Adipocyte (in vitro differentiated cells): ENCODE measurements at regions not wholly inside any gene's neighbourhood (a gene's known extent, or its start where the extent isn't known, plus 50 kb on each side); places are given as distances from the start of the nearest gene placed in this dataset.

ENCODE experiments used
- DNase-seq: peaks from one replicate; pipeline ENCODE4 v3.0.0-alpha.2; 2015; ENCODE audit warnings: low read depth
- H3K27me3 ChIP-seq: replicated peaks from 2 replicates; pipeline ENCODE4 v1.7.0; 2013; ENCODE audit warnings: mild to moderate bottlenecking, low read length, moderate library complexity; ENCODE audit not compliant: control insufficient read depth, insufficient read depth
- H3K36me3 ChIP-seq: 2 replicates; pipeline ENCODE4 v1.7.0; 2013; ENCODE audit warnings: low read length, mild to moderate bottlenecking, moderate library complexity; ENCODE audit not compliant: control insufficient read depth, insufficient read depth, severe bottlenecking
- H3K4me1 ChIP-seq: 2 replicates; pipeline ENCODE4 v1.7.0; 2013; ENCODE audit warnings: mild to moderate bottlenecking, low read length, moderate library complexity; ENCODE audit not compliant: control insufficient read depth, insufficient read depth
- H3K4me3 ChIP-seq: 2 replicates; pipeline ENCODE4 v1.7.0; 2013; ENCODE audit warnings: mild to moderate bottlenecking, low read length, moderate library complexity
- H3K9ac ChIP-seq: 2 replicates; pipeline ENCODE4 v1.7.0; 2013; ENCODE audit warnings: mild to moderate bottlenecking, low read length, moderate library complexity
- H3K9me3 ChIP-seq: 2 replicates; pipeline ENCODE4 v1.7.0; 2013; ENCODE audit warnings: mild to moderate bottlenecking, low read length, moderate library complexity; ENCODE audit not compliant: control insufficient read depth

DNA sequence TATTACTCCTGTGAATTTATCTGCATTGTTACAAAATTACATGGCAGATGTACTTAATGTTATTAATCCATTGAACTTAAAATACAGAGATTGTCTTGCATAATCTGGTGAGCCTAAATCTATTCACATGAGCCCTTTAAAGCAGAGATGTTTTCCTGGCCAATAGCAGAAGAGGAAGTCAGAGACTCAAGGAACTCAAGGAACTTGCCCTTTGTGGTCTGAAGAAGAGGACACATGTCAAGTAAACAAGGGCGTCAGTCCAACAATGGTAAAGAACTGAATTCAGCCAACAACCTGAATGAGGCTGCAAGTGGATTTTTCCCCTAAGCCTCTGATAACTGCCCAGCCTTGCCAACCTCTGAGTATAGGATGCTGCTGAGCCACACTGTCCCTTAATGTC is 356.3 kb upstream of the PKDCC start:
- no peak overlapping the region for H3K4me3 ChIP-seq
- H3K9ac ChIP-seq = no peak overlapping the region
- no peaks in the 10 kb centered on the region for H3K27me3 ChIP-seq
- H3K36me3 ChIP-seq = no peaks in the 10 kb centered on the region
- peaks cover 13% of the 10 kb centered on the region for H3K4me1 ChIP-seq
- no peak for DNase-seq
- H3K9me3 ChIP-seq = no peaks in the 10 kb centered on the region

GRCh38 chr2:41694536-41695049 is 353.2 kb upstream of the PKDCC start:
- H3K36me3 ChIP-seq = no peaks in the 10 kb centered on the region
- no peak overlapping the region for H3K4me3 ChIP-seq
- no peaks in the 10 kb centered on the region for H3K9me3 ChIP-seq
- H3K27me3 ChIP-seq = no peaks in the 10 kb centered on the region
- no peak for DNase-seq
- peaks cover 13% of the 10 kb centered on the region for H3K4me1 ChIP-seq
- no peak overlapping the region for H3K9ac ChIP-seq

- peaks cover 13% of the 10 kb centered on the region for H3K4me1 ChIP-seq
- no peaks in the 10 kb centered on the region for H3K9me3 ChIP-seq
- peak overlapping the region; percentile 20 for H3K9ac ChIP-seq
- no peak overlapping the region for H3K4me3 ChIP-seq
- peak; percentile 16 for DNase-seq
- H3K36me3 ChIP-seq = no peaks in the 10 kb centered on the region
- no peaks in the 10 kb centered on the region for H3K27me3 ChIP-seq
Measured at GRCh38 chr2:41695198-41696113, 352.4 kb upstream of the PKDCC start.

- Histone ChIP-seq H3K9me3 (no peaks in the 10 kb centered on the region), H3K27me3 (no peaks in the 10 kb centered on the region), H3K36me3 (no peaks in the 10 kb centered on the region), H3K4me1 (peaks cover 13% of the 10 kb centered on the region), H3K9ac (no peak overlapping the region), H3K4me3 (no peak overlapping the region)
- no peak for DNase-seq
Measured at GRCh38 chr2:41697389-41697788, 350.4 kb upstream of the PKDCC start.

DNA sequence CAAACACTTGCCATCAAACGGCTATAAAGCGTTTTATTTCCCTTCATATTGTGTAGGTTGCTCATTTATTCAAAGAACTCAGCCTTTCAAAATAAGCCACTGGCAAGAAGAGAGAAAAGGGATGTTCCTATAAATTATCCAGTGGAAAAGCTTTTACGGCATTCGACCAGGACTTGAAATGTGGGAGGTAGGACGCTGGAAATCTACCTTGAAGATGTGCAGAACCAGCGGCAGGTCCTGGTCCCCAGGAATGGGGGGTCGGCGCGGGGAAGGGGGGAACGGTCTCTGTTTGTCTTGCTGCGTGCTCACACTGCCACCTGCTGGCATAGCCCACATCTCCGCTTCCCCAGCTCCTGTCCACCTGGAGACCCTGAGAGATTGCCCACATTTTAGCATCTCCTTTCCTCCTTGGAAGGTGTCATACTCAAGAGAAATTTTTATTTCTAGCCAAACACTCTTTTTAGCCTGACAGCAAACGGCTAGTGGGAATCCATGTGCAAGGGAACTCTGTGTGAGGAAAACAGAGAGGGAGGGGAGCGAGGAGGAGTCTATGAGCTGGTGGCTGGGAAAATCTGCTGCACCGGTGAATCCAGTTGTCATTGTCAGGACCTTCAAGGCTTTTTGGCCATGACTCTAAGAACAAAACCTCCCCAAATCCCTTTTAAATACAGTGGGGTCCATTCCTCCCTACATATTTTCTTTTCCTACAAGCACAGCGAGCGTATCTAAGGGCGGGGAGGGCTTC is 349.0 kb upstream of the PKDCC start:
- peak overlapping the region; percentile 64 for H3K4me3 ChIP-seq
- H3K9me3 ChIP-seq = no peaks in the 10 kb centered on the region
- DNase-seq = peak; percentile 62
- H3K27me3 ChIP-seq = no peaks in the 10 kb centered on the region
- H3K9ac ChIP-seq = peak overlapping the region; percentile 52
- H3K4me1 ChIP-seq = peaks cover 13% of the 10 kb centered on the region
- H3K36me3 ChIP-seq = no peaks in the 10 kb centered on the region

DNA sequence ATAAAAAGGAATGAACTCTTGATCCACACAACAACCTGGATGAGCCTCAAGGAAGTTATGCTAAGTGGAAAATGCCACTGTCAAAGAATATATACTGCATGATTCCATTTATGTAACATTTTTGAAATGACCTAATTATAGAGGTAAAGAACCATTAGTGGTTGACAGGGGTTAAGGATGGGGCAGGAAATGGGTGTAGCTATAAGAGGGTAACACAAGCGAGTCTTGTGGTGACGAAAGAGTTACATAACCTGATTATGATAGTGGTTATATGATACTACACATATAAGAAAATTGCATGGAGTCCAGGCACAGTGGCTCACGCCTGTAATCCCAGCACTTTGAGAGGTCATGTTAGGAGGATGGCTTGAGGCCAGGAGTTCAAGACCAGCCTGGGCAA is 346.6 kb upstream of the PKDCC start:
- H3K27me3 ChIP-seq = no peaks in the 10 kb centered on the region
- no peaks in the 10 kb centered on the region for H3K9me3 ChIP-seq
- peaks cover 4% of the 10 kb centered on the region for H3K4me1 ChIP-seq
- no peak for DNase-seq
- H3K4me3 ChIP-seq = no peak overlapping the region
- no peaks in the 10 kb centered on the region for H3K36me3 ChIP-seq
- no peak overlapping the region for H3K9ac ChIP-seq

DNA sequence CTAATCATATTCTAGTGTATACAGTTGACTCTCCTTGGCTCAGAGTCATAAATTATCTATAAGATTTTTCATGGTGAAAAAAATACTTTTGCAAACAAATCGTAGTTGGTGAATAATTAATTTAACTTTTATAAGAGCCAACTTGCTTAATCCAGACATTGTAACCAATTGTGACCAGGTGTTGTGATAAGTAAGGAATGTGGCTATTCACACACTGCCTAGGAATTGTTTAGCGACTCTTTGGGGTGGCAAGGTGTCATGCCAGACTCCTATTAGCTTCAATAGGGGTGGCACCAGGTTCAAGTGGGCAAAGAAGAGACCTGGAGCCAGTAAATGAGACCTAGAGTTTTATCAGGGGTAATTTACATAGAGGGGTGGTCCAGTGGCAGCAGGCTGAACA is 344.7 kb upstream of the PKDCC start:
- no peak for DNase-seq
- H3K9ac ChIP-seq = no peak overlapping the region
- H3K27me3 ChIP-seq = no peaks in the 10 kb centered on the region

DNA sequence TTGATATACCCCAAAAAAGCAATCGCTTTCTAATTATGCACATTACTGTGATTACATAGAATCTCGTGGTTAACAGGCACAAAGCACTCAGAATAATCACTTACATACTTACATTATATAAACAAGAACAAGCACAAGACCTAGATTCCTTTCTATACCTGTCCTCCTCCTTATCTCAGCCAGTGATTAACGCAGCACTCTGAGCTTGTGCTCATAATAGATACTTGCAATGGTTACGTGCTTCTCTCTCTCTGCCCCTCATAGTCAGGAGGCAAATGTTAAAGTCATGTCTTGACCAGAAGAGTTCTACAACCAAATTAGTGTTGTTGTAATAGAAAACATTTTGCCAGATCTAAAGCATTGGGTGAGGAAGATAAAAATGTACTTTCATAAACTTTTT is 342.2 kb upstream of the PKDCC start:
- H3K4me3 ChIP-seq = no peak overlapping the region
- H3K9me3 ChIP-seq = no peaks in the 10 kb centered on the region
- H3K9ac ChIP-seq = no peak overlapping the region
- no peak for DNase-seq
- H3K27me3 ChIP-seq = no peaks in the 10 kb centered on the region
- H3K4me1 ChIP-seq = peaks cover 10% of the 10 kb centered on the region
- H3K36me3 ChIP-seq = no peaks in the 10 kb centered on the region

More for the DNA sequence above, 344.7 kb upstream of the PKDCC start:
- no peak overlapping the region for H3K4me3 ChIP-seq
- peaks cover 4% of the 10 kb centered on the region for H3K4me1 ChIP-seq
- H3K36me3 ChIP-seq = no peaks in the 10 kb centered on the region
- no peaks in the 10 kb centered on the region for H3K9me3 ChIP-seq

DNA sequence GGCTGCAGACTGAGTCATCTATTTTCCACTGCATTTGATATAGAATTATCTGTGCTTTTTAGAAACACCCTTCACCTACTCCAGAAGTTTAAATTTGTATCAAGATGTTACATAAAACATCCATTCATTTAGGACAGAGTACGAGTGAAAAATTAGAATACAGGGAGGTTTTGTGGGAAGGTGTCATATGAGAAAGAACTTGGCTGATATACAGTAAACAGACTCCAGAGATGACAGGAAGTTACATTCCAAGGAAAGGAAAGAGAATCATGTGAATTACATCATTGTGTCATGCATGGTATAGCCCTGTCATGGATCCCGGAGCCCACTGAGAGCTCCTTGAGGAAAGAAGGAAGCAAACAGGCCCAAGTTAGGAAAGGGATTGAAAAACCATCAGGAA is 341.5 kb upstream of the PKDCC start:
- no peak for DNase-seq
- Histone ChIP-seq H3K9me3 (no peaks in the 10 kb centered on the region), H3K9ac (no peak overlapping the region), H3K27me3 (no peaks in the 10 kb centered on the region), H3K4me1 (peaks cover 17% of the 10 kb centered on the region), H3K36me3 (no peaks in the 10 kb centered on the region), H3K4me3 (no peak overlapping the region)

DNA sequence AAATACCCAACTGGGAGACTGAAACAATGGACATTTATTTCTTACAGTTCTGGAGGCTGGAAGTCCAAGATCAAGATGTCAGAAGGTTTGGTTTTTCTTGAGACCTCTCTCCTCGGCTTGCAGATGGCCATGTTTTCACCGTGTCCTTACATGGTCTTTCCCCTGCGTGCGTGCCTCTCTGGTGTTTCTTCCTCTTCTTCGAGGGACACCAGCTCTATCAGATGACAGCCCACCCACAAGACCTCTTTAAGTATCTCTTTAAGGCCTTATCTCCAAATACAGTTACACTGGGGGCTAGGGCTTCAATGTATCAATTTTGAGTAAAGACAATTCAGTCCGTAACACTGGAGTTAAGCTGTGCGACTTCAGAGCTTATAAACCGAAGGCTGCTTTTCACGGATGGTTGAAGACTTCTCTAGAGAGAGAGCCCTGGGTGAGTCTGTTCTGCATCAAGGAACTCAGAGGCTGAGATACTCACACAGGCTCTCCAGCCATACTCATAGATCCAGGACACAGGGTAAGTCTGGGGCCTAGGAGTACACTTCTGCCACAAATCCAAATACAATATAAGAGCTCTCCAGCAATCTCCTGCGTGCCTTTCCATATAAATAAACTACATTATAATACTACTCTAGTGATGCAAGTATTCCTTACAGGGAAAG is 339.9 kb upstream of the PKDCC start:
- no peak overlapping the region for H3K4me3 ChIP-seq
- no peaks in the 10 kb centered on the region for H3K27me3 ChIP-seq
- DNase-seq = no peak
- H3K4me1 ChIP-seq = peaks cover 23% of the 10 kb centered on the region
- H3K9ac ChIP-seq = no peak overlapping the region
- H3K36me3 ChIP-seq = no peaks in the 10 kb centered on the region
- no peaks in the 10 kb centered on the region for H3K9me3 ChIP-seq
